Activated naive CD4-positive, alpha-beta T cell treated with Interleukin-2 at 50 U/mL for 16 hours (primary cell): ENCODE measurements at regions not wholly inside any gene's neighbourhood (a gene's known extent, or its start where the extent isn't known, plus 50 kb on each side); places are given as distances from the start of the nearest gene placed in this dataset.
"Not testable (repeated sequence)": the region's sequence is repeated elsewhere in the genome, so short reads cannot be mapped to it uniquely, and the experiment has no call there.

Experiments used
- DNase-seq: peaks from one replicate; pipeline ENCODE4 v3.0.0-alpha.2; 2020

GRCh38 chr6:37580176-37580955, 80.7 kb upstream of the CCDC167 start:
- no peak for DNase-seq

- no peak for DNase-seq
Observed at GRCh38 chr6:37579444-37580067, 79.9 kb upstream of the CCDC167 start.

DNA sequence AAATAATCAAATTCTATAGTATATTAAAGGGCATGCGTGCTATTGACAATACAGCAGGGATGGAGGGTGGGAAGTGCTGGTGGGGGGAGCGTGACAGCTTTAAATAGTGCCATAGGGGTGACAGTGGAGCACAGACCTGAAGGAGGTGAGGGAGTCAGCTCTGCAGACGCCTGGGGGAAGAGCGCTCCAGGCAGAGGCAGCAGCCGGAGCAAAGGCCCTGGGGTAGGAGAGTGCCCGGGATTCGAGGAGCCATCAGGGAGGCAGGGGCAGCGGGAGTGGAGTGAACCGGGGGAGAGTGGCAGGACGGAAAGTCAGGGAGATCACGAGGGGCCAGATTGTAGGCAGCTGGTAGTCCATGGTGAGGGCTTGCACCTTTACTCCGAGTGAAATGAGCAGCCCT, 78.4 kb upstream of the CCDC167 start:
- DNase-seq = no peak

DNA sequence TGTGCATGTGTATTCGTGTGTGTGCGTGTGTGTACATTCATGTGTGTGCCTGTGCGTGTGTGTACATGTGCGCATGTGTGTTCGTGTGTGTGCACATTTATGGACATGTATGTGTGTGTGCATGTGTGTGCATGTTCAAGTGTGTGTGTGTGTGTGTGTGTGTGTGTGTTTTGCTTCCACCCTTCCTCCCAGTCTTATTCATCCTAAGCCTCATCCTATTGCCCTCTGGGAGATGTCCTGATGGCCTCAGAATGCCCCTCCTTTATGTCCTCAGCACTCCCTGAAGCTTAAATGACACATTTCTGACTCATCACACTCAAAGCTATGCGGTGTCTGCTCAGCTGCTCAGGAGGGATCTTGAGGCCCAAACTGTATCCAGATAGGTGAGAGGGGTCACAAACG, 76.6 kb upstream of the CCDC167 start:
- no peak for DNase-seq

- DNase-seq = no peak
Observed at GRCh38 chr6:37575221-37575620, 75.5 kb upstream of the CCDC167 start.

GRCh38 chr6:37572334-37572733, 72.6 kb upstream of the CCDC167 start:
- DNase-seq = no peak

- no peak for DNase-seq
Observed at GRCh38 chr6:37570482-37571133, 70.9 kb upstream of the CCDC167 start.

GRCh38 chr6:37569743-37570481, 70.2 kb upstream of the CCDC167 start:
- no peak for DNase-seq

DNA sequence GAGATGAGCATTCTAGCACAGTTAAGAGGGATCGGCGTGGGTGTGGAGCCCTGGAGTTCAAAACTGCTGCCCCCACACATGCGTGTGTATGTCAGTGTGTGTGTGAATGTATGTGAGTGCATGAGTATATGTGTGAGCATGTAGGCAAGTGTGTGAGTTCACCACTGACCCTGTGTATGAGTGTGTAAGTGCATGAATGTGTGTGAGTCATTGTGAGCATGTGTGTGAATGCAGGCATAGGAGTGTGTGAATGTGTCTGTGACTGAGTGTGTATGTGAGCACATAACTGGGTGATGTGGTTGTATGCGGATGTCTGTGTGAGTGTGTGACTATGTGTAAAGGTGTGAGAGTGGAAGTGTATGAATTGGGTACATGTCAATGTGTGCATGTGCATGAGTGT, 69.6 kb upstream of the CCDC167 start:
- DNase-seq = no peak

DNA sequence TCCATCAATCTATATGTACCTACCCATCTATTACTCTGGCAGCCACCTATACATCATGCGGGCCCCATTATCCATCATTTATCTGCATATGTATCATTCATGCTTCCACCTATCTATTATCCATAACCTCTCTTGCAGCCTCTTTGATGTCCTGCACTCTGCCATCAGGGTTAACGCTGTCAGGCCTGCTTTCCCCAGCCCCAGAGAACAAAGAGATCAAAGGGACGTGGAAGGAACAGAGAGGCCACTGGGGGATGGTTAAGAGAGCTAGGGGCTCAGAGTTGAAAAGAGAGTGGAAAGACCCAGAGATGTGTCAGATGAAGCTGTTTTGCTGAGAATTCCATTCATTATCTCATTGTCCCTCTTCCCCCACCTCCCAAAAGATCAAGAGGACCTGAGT, 67.3 kb upstream of the CCDC167 start:
- no peak for DNase-seq

GRCh38 chr6:37566111-37566949, 66.6 kb upstream of the CCDC167 start:
- DNase-seq = peak; percentile 76

DNA sequence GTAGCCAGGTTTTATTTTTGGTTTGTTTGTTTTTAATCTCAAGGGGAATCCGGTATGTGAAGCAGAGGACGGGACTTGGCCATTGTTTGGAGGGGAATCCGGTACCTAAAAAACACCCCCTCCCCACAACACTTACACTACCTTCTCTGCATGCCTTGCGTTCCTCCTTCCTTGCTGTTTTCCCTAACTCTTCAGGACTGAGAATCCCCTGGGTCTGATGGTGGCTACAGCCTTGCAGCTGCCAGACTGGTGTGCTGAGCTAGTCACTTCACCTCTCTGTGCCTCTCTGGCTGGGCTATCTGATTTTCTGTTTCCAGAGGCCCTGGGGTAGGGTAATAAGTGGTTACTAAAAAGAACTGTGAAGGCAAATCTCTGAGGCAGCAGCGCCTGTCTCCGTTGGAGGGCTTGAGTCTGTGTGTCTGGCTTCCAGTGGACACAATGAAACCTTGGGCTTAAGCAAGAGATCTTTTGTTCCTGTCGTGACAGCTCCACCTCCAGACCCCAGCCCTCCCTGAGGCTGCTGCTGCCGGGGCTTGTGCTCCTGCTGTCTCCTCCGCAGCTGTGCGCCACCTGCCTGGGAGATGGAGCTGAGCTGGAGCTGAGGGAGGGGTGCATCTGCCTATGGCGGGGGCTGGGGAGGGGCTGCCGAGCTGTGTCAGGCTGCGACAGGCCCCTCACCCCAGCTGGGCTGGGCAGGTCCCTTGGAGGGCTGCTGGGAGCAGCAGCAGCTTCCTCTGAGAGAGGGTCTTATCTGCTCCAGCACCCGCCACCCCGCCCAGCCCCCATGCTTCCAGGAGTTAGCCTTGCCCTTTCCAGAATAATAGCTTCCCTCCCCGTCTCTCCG, 65.8 kb upstream of the CCDC167 start:
- DNase-seq = no peak

- not testable (repeated sequence) for DNase-seq
Observed at GRCh38 chr6:37562926-37563288, 63.2 kb upstream of the CCDC167 start.

GRCh38 chr6:37561361-37561760, 61.7 kb upstream of the CCDC167 start:
- no peak for DNase-seq

GRCh38 chr6:37560737-37561103, 61.0 kb upstream of the CCDC167 start:
- DNase-seq = no peak

DNA sequence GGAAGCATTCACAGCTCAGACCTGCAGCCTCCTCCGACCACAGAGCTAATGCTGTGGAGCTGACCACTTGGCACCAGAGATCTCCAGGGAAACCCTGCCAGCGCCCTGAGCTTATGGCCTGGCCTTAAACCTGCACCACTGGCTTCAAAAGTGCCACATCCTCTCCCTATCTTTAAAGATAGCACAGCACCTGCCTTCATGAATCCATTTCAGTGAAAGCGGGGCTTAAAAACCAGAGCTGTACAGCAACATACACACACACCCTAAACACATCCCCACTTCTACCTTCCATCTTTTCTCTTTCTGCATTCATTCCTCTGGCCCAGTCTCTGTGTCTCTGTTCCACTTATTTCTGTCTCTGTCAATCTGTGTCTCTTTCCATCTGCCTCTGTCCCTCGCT, 59.8 kb upstream of the CCDC167 start:
- DNase-seq = no peak

DNA sequence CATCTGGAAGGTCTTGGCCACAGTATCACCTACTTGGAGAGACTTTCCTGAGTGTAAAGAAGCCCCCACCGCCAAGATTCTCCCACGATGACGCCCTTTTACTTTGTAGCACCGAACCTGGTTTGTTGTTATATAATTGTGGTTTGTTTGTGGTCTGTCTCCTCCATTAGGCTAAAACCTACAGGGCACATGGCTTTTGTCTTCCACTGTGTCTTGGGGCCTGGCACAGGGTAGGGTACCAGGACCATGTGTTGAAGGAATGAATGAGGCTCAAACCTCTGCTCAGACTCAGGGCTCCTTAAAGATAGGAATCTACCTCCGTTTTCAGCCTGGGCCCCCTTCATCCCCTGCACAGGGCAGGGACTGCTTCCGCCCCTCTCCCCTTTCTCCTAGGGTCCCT, 59.4 kb upstream of the CCDC167 start:
- no peak for DNase-seq

DNA sequence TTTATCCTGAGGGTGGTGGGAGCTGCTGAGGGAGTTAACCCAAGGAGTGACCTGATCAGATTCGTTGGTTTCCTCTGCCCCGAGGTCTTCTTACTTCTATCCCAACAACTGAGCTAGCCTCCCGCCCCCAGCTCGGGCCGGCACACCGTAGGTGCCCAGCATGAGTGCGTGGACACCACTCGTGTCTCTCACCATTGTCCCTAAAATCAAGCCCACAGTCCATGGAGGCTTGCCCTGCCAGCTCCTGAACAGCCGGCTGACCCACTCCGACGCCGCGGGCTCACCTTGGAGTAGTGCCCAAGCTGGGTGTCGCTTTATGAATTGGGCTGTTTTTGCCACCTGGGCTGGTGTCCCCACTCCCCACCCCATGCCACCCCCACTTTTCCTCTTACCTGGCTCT, 59.0 kb upstream of the CCDC167 start:
- no peak for DNase-seq

DNA sequence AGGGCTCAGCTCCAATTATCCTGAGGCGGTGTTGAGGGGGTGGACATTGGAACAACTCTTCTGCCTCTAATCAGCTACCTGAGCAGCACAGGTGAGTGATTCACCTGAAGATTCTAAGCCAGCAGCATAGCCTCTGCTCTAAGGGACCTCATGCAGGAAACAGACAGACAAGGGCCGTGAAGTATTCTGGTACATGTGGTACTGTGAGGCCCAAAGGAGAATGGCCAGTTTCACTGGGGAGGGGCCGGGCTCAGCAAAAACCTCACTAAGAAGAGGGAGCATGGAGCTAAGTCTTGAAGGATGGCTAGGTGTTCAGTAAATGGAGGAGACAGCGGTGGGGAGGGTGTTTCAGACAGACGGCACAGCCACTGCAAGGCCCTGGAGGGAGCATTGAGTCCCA, 58.5 kb upstream of the CCDC167 start:
- DNase-seq = no peak

- no peak for DNase-seq
Observed at GRCh38 chr6:37557645-37558114, 58.0 kb upstream of the CCDC167 start.

- DNase-seq = no peak
Observed at GRCh38 chr6:37556881-37557644, 57.4 kb upstream of the CCDC167 start.
